Caco-2 (cell line): ENCODE measurements at regions not wholly inside any gene's neighbourhood (a gene's known extent, or its start where the extent isn't known, plus 50 kb on each side); places are given as distances from the start of the nearest gene placed in this dataset.

Source experiments
- BruUV-seq: library from RNA; stranded (reverse); fragments of 400-500 nt; replicated peaks from 2 replicates; lab custom pipeline; 2021; lab: Mats Ljungman, UMichigan
- CTCF ChIA-PET: fragments of 300-600 bp; sonication (Branson Sonifier 250); formaldehyde crosslinking; loops from one replicate; lab custom pipeline; 2022; ENCODE audit warnings: antibody characterized with exemption; lab: Charles Lee
- POLR2A ChIA-PET: fragments of 300-600 bp; sonication (Branson Sonifier 250); formaldehyde crosslinking; loops from one replicate; lab custom pipeline; 2022; ENCODE audit warnings: antibody characterized with exemption; lab: Charles Lee
- DNase-seq, 2 experiments: peaks; one replicate each; pipeline versions ENCODE4 v3.0.0 to v3.0.0-alpha.2; 2020 to 2022
- H3K27me3 ChIP-seq: replicated peaks from 2 replicates; pipeline ENCODE4 v1.6.0; 2011; ENCODE audit warnings: low read length; ENCODE audit not compliant: control insufficient read depth, insufficient read depth
- H3K36me3 ChIP-seq: 2 replicates; pipeline ENCODE4 v1.5.1; 2011; ENCODE audit warnings: low read length; ENCODE audit not compliant: control insufficient read depth, insufficient read depth
- H3K4me1 ChIP-seq: fragments of 250-450 bp; sonication (Bioruptor Pico); 2 replicates; pipeline ENCODE4 v1.5.1; 2020; ENCODE audit warnings: mild to moderate bottlenecking
- H3K4me3 ChIP-seq: 2 replicates; pipeline ENCODE4 v1.5.1; 2011; ENCODE audit warnings: low read depth, mild to moderate bottlenecking, control low read depth, low read length
- H3K9me3 ChIP-seq: fragments of 250-450 bp; sonication (Bioruptor Pico); 2 replicates; pipeline ENCODE4 v1.5.1; 2020; ENCODE audit warnings: mild to moderate bottlenecking, moderate library complexity
- H3K27ac Mint-ChIP-seq: one replicate; pipeline ENCODE4 v1.8.0; 2022; ENCODE audit warnings: mixed read lengths; ENCODE audit not compliant: unreplicated experiment
- H3K27me3 Mint-ChIP-seq: one replicate; pipeline ENCODE4 v1.8.0; 2022; ENCODE audit warnings: mixed read lengths; ENCODE audit not compliant: insufficient read depth, unreplicated experiment
- H3K36me3 Mint-ChIP-seq: one replicate; pipeline ENCODE4 v1.8.0; 2022; ENCODE audit warnings: mild to moderate bottlenecking, mixed read lengths; ENCODE audit not compliant: insufficient read depth, unreplicated experiment
- H3K4me1 Mint-ChIP-seq: one replicate; pipeline ENCODE4 v1.8.0; 2022; ENCODE audit warnings: low read depth, mixed read lengths; ENCODE audit not compliant: unreplicated experiment
- H3K4me3 Mint-ChIP-seq: one replicate; pipeline ENCODE4 v1.8.0; 2022; ENCODE audit warnings: mild to moderate bottlenecking, moderate library complexity, mixed read lengths; ENCODE audit not compliant: unreplicated experiment
- H3K9me3 Mint-ChIP-seq: one replicate; pipeline ENCODE4 v1.8.0; 2022; ENCODE audit warnings: mixed read lengths; ENCODE audit not compliant: unreplicated experiment
- intact Hi-C: fragments of 100-400 bp; cut with micrococcal nuclease; formaldehyde crosslinking; loops from one replicate; pipeline ENCODE4 v1.10.0; 2022; ENCODE audit not compliant: unreplicated experiment
- TF ChIP-seq, protein P1 (sequence below), 2 experiments: fragments of 200-600 bp in 1 of 2; IDR thresholded peaks; 1 replicate in 1 of 2; 2 replicates in 1 of 2; pipeline versions ENCODE4 v1.5.1 to v1.8.0; 2011 to 2022; ENCODE audit warnings: antibody characterized with exemption in 1 of 2, control low read depth in 1 of 2, inconsistent platforms in 1 of 2, low read depth in 1 of 2, low read length in 1 of 2, mild to moderate bottlenecking in 1 of 2, moderate library complexity in 1 of 2; ENCODE audit not compliant: insufficient read depth in 1 of 2, severe bottlenecking in 1 of 2, unreplicated experiment in 1 of 2

DNA sequence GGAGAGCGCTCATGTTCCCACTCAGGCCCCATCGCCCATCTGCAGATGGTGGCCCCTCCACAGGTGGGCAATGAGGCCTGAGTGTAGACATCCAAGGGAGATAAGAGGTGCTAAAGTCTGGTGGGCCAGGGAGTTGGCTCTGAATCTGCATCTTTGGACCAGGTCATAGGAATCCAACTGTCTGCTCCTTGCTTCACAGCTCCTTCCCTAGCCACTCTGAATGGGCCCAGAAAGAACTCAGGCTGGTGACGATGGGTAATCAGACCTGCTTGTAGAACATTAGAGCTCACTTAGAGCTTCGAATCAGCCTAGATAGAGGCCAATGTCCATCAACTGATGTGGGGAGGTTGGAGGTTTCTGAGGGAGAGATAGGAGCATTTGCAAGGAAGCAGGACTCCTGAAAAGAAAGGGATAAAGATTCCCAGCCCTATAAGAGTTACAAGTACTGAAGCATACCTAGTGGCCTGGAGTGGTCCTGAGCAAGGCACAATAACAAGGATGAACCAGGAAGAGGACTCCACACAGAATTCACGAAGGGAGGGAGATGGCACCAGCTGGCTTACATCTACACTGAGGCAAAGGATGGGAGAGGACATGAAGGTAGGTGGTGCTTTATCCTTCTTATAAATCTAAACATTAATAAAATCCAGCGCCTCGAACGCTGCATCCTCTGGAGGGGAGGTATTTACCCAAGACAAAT, 132.8 kb upstream of the ALDH1B1 start:
- no peaks in the 10 kb centered on the region for H3K4me1 ChIP-seq
- Mint-ChIP-seq H3K27ac (no peak overlapping the region), H3K27me3 (no peaks in the 10 kb centered on the region), H3K4me3 (no peak overlapping the region), H3K9me3 (no peaks in the 10 kb centered on the region), H3K4me1 (peaks cover 7% of the 10 kb centered on the region), H3K36me3 (no peaks in the 10 kb centered on the region)
- ChIA-PET CTCF (interaction anchor here (1.0 kb wide), 1 partner anchor 346 kb away, joined by 3 read pairs; no protein-coding TSS in a partner anchor), POLR2A (no interaction called here)
- H3K9me3 ChIP-seq = 0 out of 2 replicates have a peak, but pooled peaks cover 6% of the 10 kb centered on the region
- DNase-seq = no peak
- no peaks in the 10 kb centered on the region for H3K36me3 ChIP-seq
- no peaks in the 10 kb centered on the region for H3K27me3 ChIP-seq
- no TSS peak for BruUV-seq
- no peak overlapping the region for H3K4me3 ChIP-seq
- TF ChIP-seq, protein P1, sequence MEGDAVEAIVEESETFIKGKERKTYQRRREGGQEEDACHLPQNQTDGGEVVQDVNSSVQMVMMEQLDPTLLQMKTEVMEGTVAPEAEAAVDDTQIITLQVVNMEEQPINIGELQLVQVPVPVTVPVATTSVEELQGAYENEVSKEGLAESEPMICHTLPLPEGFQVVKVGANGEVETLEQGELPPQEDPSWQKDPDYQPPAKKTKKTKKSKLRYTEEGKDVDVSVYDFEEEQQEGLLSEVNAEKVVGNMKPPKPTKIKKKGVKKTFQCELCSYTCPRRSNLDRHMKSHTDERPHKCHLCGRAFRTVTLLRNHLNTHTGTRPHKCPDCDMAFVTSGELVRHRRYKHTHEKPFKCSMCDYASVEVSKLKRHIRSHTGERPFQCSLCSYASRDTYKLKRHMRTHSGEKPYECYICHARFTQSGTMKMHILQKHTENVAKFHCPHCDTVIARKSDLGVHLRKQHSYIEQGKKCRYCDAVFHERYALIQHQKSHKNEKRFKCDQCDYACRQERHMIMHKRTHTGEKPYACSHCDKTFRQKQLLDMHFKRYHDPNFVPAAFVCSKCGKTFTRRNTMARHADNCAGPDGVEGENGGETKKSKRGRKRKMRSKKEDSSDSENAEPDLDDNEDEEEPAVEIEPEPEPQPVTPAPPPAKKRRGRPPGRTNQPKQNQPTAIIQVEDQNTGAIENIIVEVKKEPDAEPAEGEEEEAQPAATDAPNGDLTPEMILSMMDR (IDR thresholded peaks at IDR 0.05; ENCODE audit: insufficient read depth in 1 of 2, low read depth in 1 of 2, low read length in 1 of 2, severe bottlenecking in 1 of 2, unreplicated experiment in 1 of 2) = no peak
- intact Hi-C loops = loop anchor here (5.0 kb wide), 1 partner anchor 512 kb away; no protein-coding TSS in a partner anchor

GRCh38 chr9:38259056-38259455, 133.4 kb upstream of the ALDH1B1 start:
- intact Hi-C loops = no loop called here
- H3K36me3 ChIP-seq = no peaks in the 10 kb centered on the region
- TF ChIP-seq, protein P1 (IDR thresholded peaks at IDR 0.05; ENCODE audit: insufficient read depth in 1 of 2, low read depth in 1 of 2, low read length in 1 of 2, severe bottlenecking in 1 of 2, unreplicated experiment in 1 of 2) = no peak
- POLR2A ChIA-PET = no interaction called here
- no peaks in the 10 kb centered on the region for H3K27me3 ChIP-seq
- H3K4me1 Mint-ChIP-seq = peaks cover 7% of the 10 kb centered on the region
- H3K4me3 ChIP-seq = no peak overlapping the region
- H3K4me3 Mint-ChIP-seq = no peak overlapping the region
- no peaks in the 10 kb centered on the region for H3K27me3 Mint-ChIP-seq
- CTCF ChIA-PET = interaction anchor here (0.5 to 1.0 kb wide), 2 partner anchors 120 to 345 kb away, joined by 3 read pairs; no protein-coding TSS in a partner anchor
- no peak for DNase-seq
- BruUV-seq = no TSS peak
- no peak overlapping the region for H3K27ac Mint-ChIP-seq
- no peaks in the 10 kb centered on the region for H3K4me1 ChIP-seq
- no peaks in the 10 kb centered on the region for H3K36me3 Mint-ChIP-seq
- H3K9me3 Mint-ChIP-seq = no peaks in the 10 kb centered on the region
- H3K9me3 ChIP-seq = no peaks in the 10 kb centered on the region

GRCh38 chr9:38257626-38258215, 134.8 kb upstream of the ALDH1B1 start:
- Histone ChIP-seq H3K4me3 (no peak overlapping the region), H3K27me3 (no peaks in the 10 kb centered on the region), H3K4me1 (peaks cover 4% of the 10 kb centered on the region; the same call in 1 of the 2 replicates), H3K36me3 (no peaks in the 10 kb centered on the region), H3K9me3 (no peaks in the 10 kb centered on the region)
- Mint-ChIP-seq H3K27me3 (no peaks in the 10 kb centered on the region), H3K9me3 (no peaks in the 10 kb centered on the region), H3K4me3 (no peak overlapping the region), H3K36me3 (no peaks in the 10 kb centered on the region), H3K4me1 (peaks cover 7% of the 10 kb centered on the region), H3K27ac (no peak overlapping the region)
- ChIA-PET CTCF (no interaction called here), POLR2A (no interaction called here)
- TF ChIP-seq, protein P1 (IDR thresholded peaks at IDR 0.05; ENCODE audit: insufficient read depth in 1 of 2, low read depth in 1 of 2, low read length in 1 of 2, severe bottlenecking in 1 of 2, unreplicated experiment in 1 of 2) = no peak
- no peak for DNase-seq
- intact Hi-C loops = no loop called here
- BruUV-seq = no TSS peak
